ENCODE measurements at regions not wholly inside any gene's neighbourhood (a gene's known extent, or its start where the extent isn't known, plus 50 kb on each side); places are given as distances from the start of the nearest gene placed in this dataset.

DNA sequence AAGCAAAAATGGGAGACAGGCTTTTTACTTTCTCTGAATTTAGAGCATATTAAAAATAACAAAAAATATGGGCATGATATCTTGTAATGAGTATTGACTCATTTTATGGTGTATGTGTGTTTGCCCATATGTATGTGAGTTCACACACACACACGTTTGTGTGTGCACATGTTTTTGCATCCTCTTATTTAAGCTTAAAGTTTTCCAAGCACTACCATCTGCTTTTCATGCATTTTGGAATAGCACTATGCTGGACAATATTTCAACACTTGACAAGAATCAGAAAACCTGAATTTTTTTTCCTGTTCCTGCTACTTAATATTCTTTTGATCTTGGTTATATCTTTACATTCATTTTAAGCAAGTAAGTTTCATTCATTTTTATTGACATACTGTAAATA is 872.7 kb downstream of the OTOL1 start:
- Histone ChIP-seq H3K9me3 (replicated peaks in 1 of 2; ENCODE audit: control insufficient read depth in 1 of 2, insufficient read depth in 1 of 2, low read length in 2 of 2) (peaks cover 0 to 8% of the 10 kb centered on the region in 2 donors), H3K36me3 (replicated peaks in 1 of 2; ENCODE audit: control insufficient read depth in 1 of 2, insufficient read depth in 2 of 2, low read length in 2 of 2) (no peaks in the 10 kb centered on the region), H3K4me2 (replicated peaks; ENCODE audit: extremely low read depth, low read length, poor library complexity, severe bottlenecking) (no peak overlapping the region), H3K79me2 (ENCODE audit: insufficient read depth, low read length) (no peaks in the 10 kb centered on the region), H3K27me3 (ENCODE audit: control insufficient read depth in 2 of 2, insufficient read depth in 2 of 2, low read length in 2 of 2) (no peaks in the 10 kb centered on the region), H3K4me3 (replicated peaks in 1 of 3; ENCODE audit: low read depth in 2 of 3, low read length in 3 of 3) (no peak overlapping the region), H3K27ac (ENCODE audit: low read depth in 1 of 2, low read length in 2 of 2) (no peak overlapping the region), H2AFZ (ENCODE audit: insufficient read depth, low read depth, low read length, poor library complexity, severe bottlenecking) (no peak overlapping the region), H3K9ac (ENCODE audit: insufficient read depth, low read length, poor library complexity, severe bottlenecking) (no peak overlapping the region), H3K4me1 (ENCODE audit: control insufficient read depth in 1 of 2, insufficient read depth in 2 of 2, low read length in 2 of 2) (no peaks in the 10 kb centered on the region), H4K20me1 (ENCODE audit: insufficient read depth, low read length) (no peaks in the 10 kb centered on the region)
- Mint-ChIP-seq H3K9me3 (peaks cover 0 to 6% (median 2%) of the 10 kb centered on the region in 7 donors), H3K36me3 (no peaks in the 10 kb centered on the region), H3K4me3 (no peak overlapping the region), H3K4me1 (no peaks in the 10 kb centered on the region), H3K27me3 (ENCODE audit: low read depth in 3 of 3) (no peaks in the 10 kb centered on the region), H3K27ac (no peak overlapping the region)
- TF ChIP-seq, protein P1, sequence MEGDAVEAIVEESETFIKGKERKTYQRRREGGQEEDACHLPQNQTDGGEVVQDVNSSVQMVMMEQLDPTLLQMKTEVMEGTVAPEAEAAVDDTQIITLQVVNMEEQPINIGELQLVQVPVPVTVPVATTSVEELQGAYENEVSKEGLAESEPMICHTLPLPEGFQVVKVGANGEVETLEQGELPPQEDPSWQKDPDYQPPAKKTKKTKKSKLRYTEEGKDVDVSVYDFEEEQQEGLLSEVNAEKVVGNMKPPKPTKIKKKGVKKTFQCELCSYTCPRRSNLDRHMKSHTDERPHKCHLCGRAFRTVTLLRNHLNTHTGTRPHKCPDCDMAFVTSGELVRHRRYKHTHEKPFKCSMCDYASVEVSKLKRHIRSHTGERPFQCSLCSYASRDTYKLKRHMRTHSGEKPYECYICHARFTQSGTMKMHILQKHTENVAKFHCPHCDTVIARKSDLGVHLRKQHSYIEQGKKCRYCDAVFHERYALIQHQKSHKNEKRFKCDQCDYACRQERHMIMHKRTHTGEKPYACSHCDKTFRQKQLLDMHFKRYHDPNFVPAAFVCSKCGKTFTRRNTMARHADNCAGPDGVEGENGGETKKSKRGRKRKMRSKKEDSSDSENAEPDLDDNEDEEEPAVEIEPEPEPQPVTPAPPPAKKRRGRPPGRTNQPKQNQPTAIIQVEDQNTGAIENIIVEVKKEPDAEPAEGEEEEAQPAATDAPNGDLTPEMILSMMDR (IDR thresholded peaks at IDR 0.05): no peak
- no peak for DNase-seq
- no CpG with 5 or more reads among the region's 1 CpG for WGBS (ENCODE audit: insufficient coverage)
- intact Hi-C loops (cut with micrococcal nuclease): no loop called here

DNA sequence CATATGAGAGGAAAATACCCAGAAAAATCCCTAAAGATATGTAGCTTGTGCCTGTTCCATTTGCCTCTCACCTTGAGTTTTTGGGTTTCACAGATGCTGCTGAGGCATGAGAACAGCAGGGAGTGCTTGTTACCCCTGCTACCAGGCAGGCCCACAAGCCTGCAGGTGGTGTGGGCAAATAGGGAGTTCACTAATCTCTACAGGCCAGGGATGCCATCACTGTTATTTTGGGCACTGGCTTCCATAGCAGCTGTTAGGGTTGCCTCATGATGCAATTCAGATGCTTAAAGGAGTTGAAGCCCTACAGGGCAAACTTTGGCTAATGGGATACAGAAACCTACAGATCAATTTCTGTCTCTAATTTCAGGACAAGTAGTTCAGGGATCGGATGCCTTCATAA is 873.5 kb downstream of the OTOL1 start:
- no peak overlapping the region for H3K4me3 ChIP-seq (replicated peaks in 1 of 3; ENCODE audit: low read depth in 2 of 3, low read length in 3 of 3)
- H3K27me3 ChIP-seq (ENCODE audit: control insufficient read depth in 2 of 2, insufficient read depth in 2 of 2, low read length in 2 of 2): no peaks in the 10 kb centered on the region
- TF ChIP-seq, protein P1 (IDR thresholded peaks at IDR 0.05): no peak
- Mint-ChIP-seq H3K36me3 (no peaks in the 10 kb centered on the region), H3K27me3 (ENCODE audit: low read depth in 3 of 3) (no peaks in the 10 kb centered on the region), H3K4me3 (no peak overlapping the region), H3K9me3 (peaks cover 0 to 6% (median 2%) of the 10 kb centered on the region in 7 donors), H3K27ac (no peak overlapping the region), H3K4me1 (no peaks in the 10 kb centered on the region)
- no peaks in the 10 kb centered on the region for H4K20me1 ChIP-seq (ENCODE audit: insufficient read depth, low read length)
- no peak overlapping the region for H3K4me2 ChIP-seq (replicated peaks; ENCODE audit: extremely low read depth, low read length, poor library complexity, severe bottlenecking)
- H3K27ac ChIP-seq (ENCODE audit: low read depth in 1 of 2, low read length in 2 of 2): no peak overlapping the region
- peaks cover 0 to 10% of the 10 kb centered on the region in 2 donors for H3K9me3 ChIP-seq (replicated peaks in 1 of 2; ENCODE audit: control insufficient read depth in 1 of 2, insufficient read depth in 1 of 2, low read length in 2 of 2)
- no CpG with 5 or more reads among the region's 1 CpG for WGBS (ENCODE audit: insufficient coverage)
- no peaks in the 10 kb centered on the region for H3K4me1 ChIP-seq (ENCODE audit: control insufficient read depth in 1 of 2, insufficient read depth in 2 of 2, low read length in 2 of 2)
- H2AFZ ChIP-seq (ENCODE audit: insufficient read depth, low read depth, low read length, poor library complexity, severe bottlenecking): no peak overlapping the region
- DNase-seq: no peak
- H3K36me3 ChIP-seq (replicated peaks in 1 of 2; ENCODE audit: control insufficient read depth in 1 of 2, insufficient read depth in 2 of 2, low read length in 2 of 2): no peaks in the 10 kb centered on the region
- no peak overlapping the region for H3K9ac ChIP-seq (ENCODE audit: insufficient read depth, low read length, poor library complexity, severe bottlenecking)
- intact Hi-C loops (cut with micrococcal nuclease): no loop called here
- no peaks in the 10 kb centered on the region for H3K79me2 ChIP-seq (ENCODE audit: insufficient read depth, low read length)

Measured in CD14-positive monocyte (primary cell).